SK-N-SH (cell line): ENCODE measurements at regions not wholly inside any gene's neighbourhood (a gene's known extent, or its start where the extent isn't known, plus 50 kb on each side); places are given as distances from the start of the nearest gene placed in this dataset.

Source experiments
- CTCF ChIA-PET: fragments of 300-600, 350-600 bp; formaldehyde crosslinking; extraction: SDS; loops from one replicate; lab custom pipeline; 2021; lab: Yijun Ruan, JAX
- POLR2A ChIA-PET: fragments of 350-600 bp; sonication (Branson Sonifier 250); formaldehyde crosslinking; extraction: SDS; loops from one replicate; lab custom pipeline; 2020; ENCODE audit warnings: antibody characterized with exemption, inconsistent platforms; lab: Yijun Ruan, JAX
- DNase-seq: peaks from one replicate; pipeline ENCODE4 v3.0.0; 2012
- H2AFZ ChIP-seq: fragments of 200-600 bp; sonication (generic); 2 replicates; pipeline ENCODE4 v1.8.1; 2016; ENCODE audit warnings: antibody characterized with exemption, mild to moderate bottlenecking, low read depth
- H3F3A ChIP-seq: fragments of 200-600 bp; sonication (generic); replicated peaks from 2 replicates; pipeline ENCODE3; 2016; ENCODE audit warnings: antibody characterized with exemption, mild to moderate bottlenecking; ENCODE audit not compliant: insufficient read depth
- H3K27ac ChIP-seq, 2 experiments: fragments of 200-500 bp in 1 of 2; fragments of 200-600 bp in 1 of 2; sonication (Bioruptor generic) in 1 of 2; sonication (generic), shearing (Covaris generic) in 1 of 2; 2 replicates each; pipeline versions ENCODE4 v1.5.1 to v1.6.1; 2014 to 2016; ENCODE audit warnings: low read depth in 2 of 2, inconsistent platforms in 1 of 2, low read length in 1 of 2, mild to moderate bottlenecking in 1 of 2, mixed read lengths in 1 of 2
- H3K27me3 ChIP-seq: fragments of 200-600 bp; sonication (generic), shearing (Covaris generic); 2 replicates; pipeline ENCODE4 v1.6.1; 2016; ENCODE audit warnings: mixed run types; ENCODE audit not compliant: insufficient read depth
- H3K36me3 ChIP-seq, 2 experiments: fragments of 200-500 bp in 1 of 2; fragments of 200-600 bp in 1 of 2; sonication (Bioruptor generic) in 1 of 2; sonication (generic) in 1 of 2; replicated peaks in 1 of 2; 2 replicates each; pipeline versions ENCODE3 to v1.5.1; 2014 to 2016; ENCODE audit warnings: low read length in 1 of 2, mild to moderate bottlenecking in 1 of 2; ENCODE audit not compliant: insufficient read depth in 2 of 2, control insufficient read depth in 1 of 2
- H3K4me1 ChIP-seq, 2 experiments: fragments of 200-500 bp in 1 of 2; fragments of 200-600 bp in 1 of 2; sonication (Bioruptor generic) in 1 of 2; sonication (generic), shearing (Covaris generic) in 1 of 2; 2 replicates each; pipeline versions ENCODE4 v1.5.1 to v1.6.1; 2014 to 2016; ENCODE audit warnings: low read depth in 1 of 2, low read length in 1 of 2, mixed run types in 1 of 2; ENCODE audit not compliant: insufficient read depth in 2 of 2, control insufficient read depth in 1 of 2
- H3K4me2 ChIP-seq: fragments of 200-600 bp; sonication (generic), shearing (Covaris generic); 2 replicates; pipeline ENCODE4 v1.6.1; 2017; ENCODE audit warnings: mixed run types
- H3K4me3 ChIP-seq, 2 experiments: fragments of 200-500 bp in 1 of 2; fragments of 200-600 bp in 1 of 2; sonication (Bioruptor generic) in 1 of 2; sonication (generic), shearing (Covaris generic) in 1 of 2; 2 replicates each; pipeline versions ENCODE4 v1.5.1 to v1.8.1; 2014 to 2016; ENCODE audit warnings: low read depth in 2 of 2, inconsistent platforms in 1 of 2, low read length in 1 of 2, mild to moderate bottlenecking in 1 of 2, mixed read lengths in 1 of 2, moderate library complexity in 1 of 2
- H3K79me2 ChIP-seq: fragments of 200-600 bp; sonication (generic); 2 replicates; pipeline ENCODE4 v1.8.1; 2017; ENCODE audit warnings: mild to moderate bottlenecking; ENCODE audit not compliant: insufficient read depth
- H3K9ac ChIP-seq: fragments of 200-600 bp; sonication (generic); 2 replicates; pipeline ENCODE4 v1.6.1; 2017; ENCODE audit warnings: mixed run types
- H3K9me2 ChIP-seq: fragments of 200-600 bp; sonication (generic); 2 replicates; pipeline ENCODE4 v1.6.1; 2017; ENCODE audit warnings: mixed run types
- H3K9me3 ChIP-seq: fragments of 200-600 bp; sonication (generic); 2 replicates; pipeline ENCODE4 v1.6.1; 2017; ENCODE audit warnings: mixed run types, mild to moderate bottlenecking, moderate library complexity
- H4K20me1 ChIP-seq: fragments of 200-600 bp; sonication (generic); 2 replicates; pipeline ENCODE4 v1.6.1; 2017; ENCODE audit warnings: mild to moderate bottlenecking, mixed run types; ENCODE audit not compliant: insufficient read depth
- CHD2 ChIP-seq: fragments of 150-350 bp; IDR thresholded peaks from 2 replicates; pipeline ENCODE4 v1.6.1; 2018; ENCODE audit warnings: low read length; ENCODE audit not compliant: partially characterized antibody
- EZH2phosphoT487 ChIP-seq: fragments of 200-600 bp; sonication (generic); IDR thresholded peaks from 2 replicates; pipeline ENCODE4 v1.6.1; 2017; ENCODE audit warnings: low read depth, mixed run types, mild to moderate bottlenecking, antibody characterized with exemption, moderate library complexity, borderline replicate concordance
- GABPA ChIP-seq: IDR thresholded peaks from 2 replicates; pipeline ENCODE4 v1.4.0; 2012; ENCODE audit warnings: low read depth, mild to moderate bottlenecking
- JUND ChIP-seq: IDR thresholded peaks from 2 replicates; pipeline ENCODE4 v1.4.0; 2012
- MAX ChIP-seq: IDR thresholded peaks from 2 replicates; pipeline ENCODE4 v1.4.0; 2012; ENCODE audit warnings: low read depth
- MEF2A ChIP-seq: IDR thresholded peaks from 2 replicates; pipeline ENCODE4 v1.4.0; 2012; ENCODE audit warnings: low read depth, borderline replicate concordance
- RAD21 ChIP-seq: IDR thresholded peaks from 2 replicates; pipeline ENCODE4 v1.6.1; 2012; ENCODE audit warnings: mild to moderate bottlenecking, low read length
- RCOR1 ChIP-seq: fragments of 150-350 bp; IDR thresholded peaks from 2 replicates; pipeline ENCODE4 v1.6.1; 2017; ENCODE audit warnings: antibody characterized with exemption, low read length
- REST ChIP-seq: IDR thresholded peaks from 2 replicates; pipeline ENCODE4 v1.6.1; 2012; ENCODE audit warnings: mild to moderate bottlenecking, low read depth, low read length, moderate library complexity
- RFX5 ChIP-seq: IDR thresholded peaks from 2 replicates; pipeline ENCODE4 v1.6.1; 2012; ENCODE audit warnings: mild to moderate bottlenecking, improper control_type of control experiment, low read length
- RXRA ChIP-seq: IDR thresholded peaks from 2 replicates; pipeline ENCODE4 v1.4.0; 2012; ENCODE audit warnings: low read depth, mild to moderate bottlenecking, borderline replicate concordance
- TCF12 ChIP-seq: IDR thresholded peaks from 2 replicates; pipeline ENCODE4 v1.4.0; 2012
- YY1 ChIP-seq: IDR thresholded peaks from 2 replicates; pipeline ENCODE4 v1.4.0; 2012; ENCODE audit warnings: low read depth, mild to moderate bottlenecking
- WGBS: methylation state at CpG from one replicate; pipeline ENCODE4 v1.1.6; 2017; ENCODE audit warnings: low lambda C conversion rate; 5-methylcytosine and 5-hydroxymethylcytosine counted together

DNA sequence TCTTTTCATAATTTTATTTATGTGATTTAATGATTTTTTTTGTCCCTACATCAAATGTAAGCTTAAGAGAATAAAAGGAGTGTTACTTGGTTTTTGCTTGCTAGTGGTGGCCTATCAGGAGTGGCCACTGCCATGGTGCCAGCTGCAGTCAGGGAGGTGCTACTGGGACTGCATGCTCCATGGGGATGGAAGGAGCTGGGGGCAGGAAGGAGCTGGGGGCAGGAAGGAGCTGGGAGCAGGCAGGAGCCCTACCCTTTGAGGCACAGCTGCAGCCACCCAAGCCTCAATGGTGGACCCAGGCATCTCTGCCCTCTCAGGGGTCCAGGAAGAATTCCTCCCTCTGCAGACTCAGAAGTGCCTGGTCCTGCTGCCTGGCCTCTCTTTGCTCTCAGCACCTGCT, 796.0 kb downstream of the SLC16A7 start:
- no peaks in the 10 kb centered on the region for H3K9me3 ChIP-seq
- H3K4me3 ChIP-seq, result no peak overlapping the region
- ChIA-PET POLR2A (no interaction called here), CTCF (no interaction called here)
- peaks cover 12% of the 10 kb centered on the region for H3F3A ChIP-seq
- H3K79me2 ChIP-seq, result no peaks in the 10 kb centered on the region
- H3K27ac ChIP-seq, result no peak overlapping the region
- H3K36me3 ChIP-seq, result no peaks in the 10 kb centered on the region
- H3K4me1 ChIP-seq, result no peaks in the 10 kb centered on the region
- no peak overlapping the region for H3K4me2 ChIP-seq
- no peaks in the 10 kb centered on the region for H4K20me1 ChIP-seq
- TF ChIP-seq CHD2, result no peak
- TF ChIP-seq RAD21, result no peak
- TF ChIP-seq MAX, result no peak
- no peak for TF ChIP-seq GABPA
- TF ChIP-seq YY1, result no peak
- no peak for TF ChIP-seq JUND
- TF ChIP-seq MEF2A, result no peak
- TF ChIP-seq RCOR1, result no peak
- TF ChIP-seq EZH2phosphoT487, result no peak
- H2AFZ ChIP-seq, result no peak overlapping the region
- DNase-seq, result no peak
- no peaks in the 10 kb centered on the region for H3K9me2 ChIP-seq
- H3K27me3 ChIP-seq, result no peaks in the 10 kb centered on the region
- no peak overlapping the region for H3K9ac ChIP-seq

DNA sequence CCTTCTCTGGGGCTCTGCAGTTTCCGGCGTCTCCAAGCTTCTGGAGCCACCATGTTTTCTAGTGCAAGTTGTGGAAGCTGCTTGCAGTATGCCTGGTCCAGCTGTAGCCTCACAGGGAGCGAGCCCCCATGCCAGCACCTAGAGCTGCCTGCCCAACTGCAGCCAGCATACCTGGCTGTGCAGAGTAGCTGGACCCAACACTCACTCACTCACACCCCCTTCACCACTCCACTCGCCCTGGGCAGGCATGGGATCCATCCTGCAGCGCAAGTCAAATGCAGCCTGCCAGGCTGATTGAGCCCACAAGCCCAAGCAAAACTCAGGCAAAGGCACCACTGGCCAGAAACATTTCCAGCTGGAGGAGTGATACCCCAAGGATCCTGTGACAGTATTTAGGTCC, 797.3 kb downstream of the SLC16A7 start:
- no peak for DNase-seq
- TF ChIP-seq MEF2A (no peak), TCF12 (no peak), MAX (no peak), RCOR1 (no peak), RAD21 (no peak), RFX5 (no peak), REST (no peak), CHD2 (no peak), RXRA (no peak)

More for the DNA sequence above, 797.3 kb downstream of the SLC16A7 start:
- H3K4me2 ChIP-seq, result no peak overlapping the region
- H3K27ac ChIP-seq, result no peak overlapping the region
- POLR2A ChIA-PET, result no interaction called here
- no peak overlapping the region for H2AFZ ChIP-seq
- no peak overlapping the region for H3K4me3 ChIP-seq
- no peaks in the 10 kb centered on the region for H3K9me2 ChIP-seq
- no peaks in the 10 kb centered on the region for H3K36me3 ChIP-seq
- H3K79me2 ChIP-seq, result no peaks in the 10 kb centered on the region
- H4K20me1 ChIP-seq, result no peaks in the 10 kb centered on the region
- no peak overlapping the region for H3K9ac ChIP-seq
- H3K4me1 ChIP-seq, result no peaks in the 10 kb centered on the region
- WGBS, result 5% methylated on average over 5 of the region's 5 CpGs
- H3K27me3 ChIP-seq, result no peaks in the 10 kb centered on the region
- no peaks in the 10 kb centered on the region for H3K9me3 ChIP-seq
- CTCF ChIA-PET, result no interaction called here
- peaks cover 12% of the 10 kb centered on the region for H3F3A ChIP-seq
